ENCODE measurements at regions not wholly inside any gene's neighbourhood (a gene's known extent, or its start where the extent isn't known, plus 50 kb on each side); places are given as distances from the start of the nearest gene placed in this dataset.

DNA sequence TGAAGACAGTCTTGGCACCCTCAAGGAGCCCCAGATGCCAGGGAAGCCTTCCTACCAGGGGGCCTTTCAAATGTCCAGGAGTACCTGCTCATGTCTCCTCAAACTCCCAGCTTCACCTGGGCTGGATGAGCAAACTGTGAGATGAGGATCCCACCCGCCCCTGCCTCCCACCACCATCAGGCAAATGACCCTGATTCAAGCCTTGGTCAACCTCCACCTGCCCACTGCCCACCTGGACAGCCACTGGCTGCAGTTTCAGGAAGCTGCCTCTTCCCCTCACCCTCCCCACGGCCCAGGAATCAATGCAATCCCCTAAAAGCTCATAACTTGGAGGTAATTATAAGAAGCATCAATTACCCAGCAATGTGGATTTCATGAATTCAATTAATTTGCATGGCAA lies 122.7 kb downstream of the BUD13 start:
- H3K27ac ChIP-seq = no peak overlapping the region
- peaks cover 0 to 18% of the 10 kb centered on the region in 2 donors for H3K27me3 ChIP-seq
- TF ChIP-seq, protein P1, sequence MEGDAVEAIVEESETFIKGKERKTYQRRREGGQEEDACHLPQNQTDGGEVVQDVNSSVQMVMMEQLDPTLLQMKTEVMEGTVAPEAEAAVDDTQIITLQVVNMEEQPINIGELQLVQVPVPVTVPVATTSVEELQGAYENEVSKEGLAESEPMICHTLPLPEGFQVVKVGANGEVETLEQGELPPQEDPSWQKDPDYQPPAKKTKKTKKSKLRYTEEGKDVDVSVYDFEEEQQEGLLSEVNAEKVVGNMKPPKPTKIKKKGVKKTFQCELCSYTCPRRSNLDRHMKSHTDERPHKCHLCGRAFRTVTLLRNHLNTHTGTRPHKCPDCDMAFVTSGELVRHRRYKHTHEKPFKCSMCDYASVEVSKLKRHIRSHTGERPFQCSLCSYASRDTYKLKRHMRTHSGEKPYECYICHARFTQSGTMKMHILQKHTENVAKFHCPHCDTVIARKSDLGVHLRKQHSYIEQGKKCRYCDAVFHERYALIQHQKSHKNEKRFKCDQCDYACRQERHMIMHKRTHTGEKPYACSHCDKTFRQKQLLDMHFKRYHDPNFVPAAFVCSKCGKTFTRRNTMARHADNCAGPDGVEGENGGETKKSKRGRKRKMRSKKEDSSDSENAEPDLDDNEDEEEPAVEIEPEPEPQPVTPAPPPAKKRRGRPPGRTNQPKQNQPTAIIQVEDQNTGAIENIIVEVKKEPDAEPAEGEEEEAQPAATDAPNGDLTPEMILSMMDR (IDR thresholded peaks at IDR 0.05) = no peak
- ATAC-seq = no peak
- no peaks in the 10 kb centered on the region for H3K36me3 ChIP-seq
- no peak overlapping the region for H3K4me3 ChIP-seq
- intact Hi-C loops (cut with DNase I) = no loop called here
- DNase-seq = no peak
- H3K4me1 ChIP-seq = no peaks in the 10 kb centered on the region
- H3K9me3 ChIP-seq = peaks cover 0 to 6% of the 10 kb centered on the region in 2 donors

DNA sequence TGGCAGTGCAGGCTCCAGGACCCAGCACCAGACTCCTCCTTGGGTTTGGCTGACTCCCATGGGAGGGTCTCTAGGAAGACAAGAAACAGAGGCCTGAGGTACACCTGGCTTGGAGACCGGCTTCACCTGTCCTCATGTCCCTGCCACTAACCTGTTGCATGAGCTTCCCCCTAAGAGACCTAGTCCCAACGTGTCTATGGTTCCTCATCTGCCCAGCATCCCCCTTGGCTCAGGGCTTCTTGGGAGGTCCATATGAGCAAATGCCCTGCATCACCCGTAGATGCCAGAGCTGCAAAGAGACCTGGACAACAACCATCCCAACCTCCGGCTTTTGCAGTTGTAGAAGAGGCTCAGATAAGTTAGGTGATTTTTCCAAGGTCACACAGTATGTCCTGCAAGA lies 123.5 kb downstream of the BUD13 start:
- H3K4me1 ChIP-seq = no peaks in the 10 kb centered on the region
- H3K4me3 ChIP-seq = no peak overlapping the region
- TF ChIP-seq, protein P1 (IDR thresholded peaks at IDR 0.05) = no peak
- H3K9me3 ChIP-seq = peaks cover 0 to 2% of the 10 kb centered on the region in 2 donors
- intact Hi-C loops (cut with DNase I) = no loop called here
- no peak overlapping the region for H3K27ac ChIP-seq
- DNase-seq (no peak), ATAC-seq (no peak)
- H3K27me3 ChIP-seq = peaks cover 0 to 25% of the 10 kb centered on the region in 2 donors
- no peaks in the 10 kb centered on the region for H3K36me3 ChIP-seq

DNA sequence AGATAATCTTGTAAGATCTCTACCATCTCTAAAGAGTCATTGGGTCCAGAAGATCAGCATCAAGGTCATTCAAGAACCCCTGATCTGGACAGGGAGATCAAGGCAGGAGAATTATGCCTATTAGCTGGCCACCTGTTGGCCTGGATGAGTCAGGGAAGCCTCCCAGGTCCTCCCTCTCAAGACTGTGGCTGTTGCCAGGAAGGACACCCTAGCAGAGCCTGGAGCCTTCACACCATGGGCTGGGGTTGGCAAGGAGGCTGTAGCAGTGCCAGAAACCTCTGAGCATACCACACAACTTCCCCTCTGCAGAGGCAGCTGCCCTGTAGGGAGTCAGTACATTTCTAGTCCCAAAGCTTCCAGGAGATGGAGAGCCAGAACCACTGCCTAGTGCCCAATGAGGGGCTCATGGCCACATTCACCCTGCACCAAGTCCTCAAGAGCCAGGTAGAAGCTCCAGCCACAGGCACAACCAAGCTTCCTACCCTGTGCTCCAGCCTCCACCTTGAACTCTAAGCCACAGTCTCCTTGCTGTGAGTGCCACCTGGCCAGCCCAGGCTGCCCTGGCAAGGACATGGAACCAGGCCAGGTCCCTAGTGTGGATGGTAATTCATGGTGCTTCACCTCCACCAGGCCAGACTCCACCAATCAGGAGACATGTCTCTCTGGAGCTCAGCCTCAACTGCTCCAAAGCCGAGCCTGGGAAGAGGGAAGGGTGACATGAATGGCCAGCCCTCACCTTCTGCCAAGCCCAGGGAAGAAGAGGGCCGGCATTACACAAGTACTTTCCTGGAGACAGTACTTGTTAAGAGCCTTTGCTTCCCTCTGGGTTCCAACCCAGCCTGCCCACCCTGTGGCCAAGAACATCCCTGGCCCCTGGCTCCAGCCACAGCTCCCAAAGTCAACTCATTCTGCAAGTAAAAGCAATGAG lies 124.3 kb downstream of the BUD13 start:
- Histone ChIP-seq H3K4me1 (no peaks in the 10 kb centered on the region), H3K36me3 (no peaks in the 10 kb centered on the region), H3K9me3 (peaks cover 0 to 2% of the 10 kb centered on the region in 2 donors), H3K27ac (no peak overlapping the region), H3K27me3 (peaks cover 0 to 33% of the 10 kb centered on the region in 2 donors), H3K4me3 (no peak overlapping the region)
- TF ChIP-seq, protein P1 (IDR thresholded peaks at IDR 0.05) = no peak
- ATAC-seq (no peak), DNase-seq (no peak)
- intact Hi-C loops (cut with DNase I) = no loop called here

DNA sequence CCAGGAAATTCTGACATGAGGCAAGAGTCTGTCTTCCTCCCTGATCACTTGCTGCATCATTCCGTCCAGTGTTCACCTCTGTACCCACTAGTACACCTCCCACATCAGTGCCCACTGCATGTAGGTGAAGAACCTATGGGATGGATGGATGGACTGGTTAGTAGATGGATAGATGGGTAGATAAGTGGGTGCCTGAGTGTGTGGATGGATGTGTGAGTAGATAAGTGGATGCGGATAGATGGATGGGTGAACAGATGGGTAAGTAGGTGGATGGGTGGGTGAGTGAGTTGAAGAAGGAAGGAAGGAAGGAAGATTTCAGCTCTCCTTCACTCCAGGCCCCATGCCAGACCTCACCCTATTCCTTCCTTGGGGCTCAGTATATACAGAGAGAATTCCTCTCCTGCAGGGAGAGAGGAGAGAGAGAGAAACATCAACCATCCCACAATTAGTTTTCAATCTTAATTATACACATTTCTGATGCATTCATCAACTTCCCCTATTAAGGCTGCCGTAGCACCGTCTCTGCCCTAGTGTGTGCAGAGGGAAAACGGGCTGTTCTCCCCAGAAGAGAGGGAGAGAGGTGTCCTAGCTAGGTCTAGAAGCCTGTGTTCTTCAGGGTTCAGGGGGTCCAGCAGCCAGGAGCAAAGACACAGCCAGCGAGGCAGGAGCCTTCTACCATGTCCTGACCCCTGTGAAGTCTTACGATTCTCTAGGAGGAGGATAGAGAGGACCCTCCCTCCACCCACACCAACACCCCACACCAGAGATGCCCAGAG lies 125.3 kb downstream of the BUD13 start:
- intact Hi-C loops (cut with DNase I) = no loop called here

More for the DNA sequence above, 125.3 kb downstream of the BUD13 start:
- no peaks in the 10 kb centered on the region for H3K36me3 ChIP-seq
- H3K27me3 ChIP-seq = peaks cover 0 to 34% of the 10 kb centered on the region in 2 donors
- H3K4me3 ChIP-seq = no peak overlapping the region
- no peak for DNase-seq
- TF ChIP-seq, protein P1 (IDR thresholded peaks at IDR 0.05) = no peak
- H3K27ac ChIP-seq = no peak overlapping the region
- no peak for ATAC-seq
- no peaks in the 10 kb centered on the region for H3K4me1 ChIP-seq
- peaks cover 0 to 2% of the 10 kb centered on the region in 2 donors for H3K9me3 ChIP-seq
